ENCODE measurements at regions not wholly inside any gene's neighbourhood (a gene's known extent, or its start where the extent isn't known, plus 50 kb on each side); places are given as distances from the start of the nearest gene placed in this dataset.

DNA sequence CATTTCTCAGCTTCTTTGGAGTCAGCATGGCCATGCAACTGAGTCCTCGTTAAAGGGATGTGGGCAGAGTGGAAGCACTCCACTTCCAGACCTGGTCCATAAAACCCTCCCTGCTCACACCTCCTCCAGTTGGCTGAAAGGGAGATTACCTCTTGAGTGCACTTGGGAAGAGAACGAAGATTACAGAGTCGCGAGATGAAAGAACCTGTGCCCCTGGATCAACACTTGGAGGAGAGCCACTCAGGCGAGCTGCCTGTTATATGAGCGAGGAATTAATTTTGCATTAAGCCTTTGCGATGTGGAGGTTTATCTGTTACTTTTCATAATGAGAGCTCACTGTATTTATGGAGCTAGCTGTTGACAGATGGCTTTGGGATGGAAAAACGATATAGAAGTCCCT is 147.9 kb downstream of the MAF start:
- no peaks in the 10 kb centered on the region for H3K27me3 ChIP-seq (replicated peaks in 1 of 4; ENCODE audit: control insufficient read depth in 3 of 4, extremely low read depth in 1 of 4, insufficient read depth in 3 of 4, low read length in 3 of 4)
- H3K9me3 ChIP-seq (ENCODE audit: insufficient read depth in 2 of 2, low read depth in 1 of 2, low read length in 1 of 2), result no peaks in the 10 kb centered on the region
- H4K5ac ChIP-seq (ENCODE audit: insufficient read length, low read depth, low read length), result no peak overlapping the region
- no peak overlapping the region for H2BK120ac ChIP-seq (replicated peaks; ENCODE audit: low read depth, low read length)
- DNase-seq (ENCODE audit: low read depth in 1 of 2, low spot score in 2 of 2) (no peak), FAIRE-seq (no peak)
- H3K18ac ChIP-seq (ENCODE audit: extremely low read depth, low read length), result no peak overlapping the region
- no peak overlapping the region for H3K14ac ChIP-seq (ENCODE audit: insufficient read length)
- no peak overlapping the region for H3K56ac ChIP-seq (replicated peaks; ENCODE audit: insufficient read length, low read depth, low read length)
- WGBS, 2 experiments (ENCODE audit: extremely low coverage in 1 of 2, insufficient coverage in 1 of 2, insufficient read length in 1 of 2, insufficient replicate concordance in 2 of 2, low coverage in 1 of 2, low lambda C conversion rate in 2 of 2, missing lambda C conversion rate in 1 of 2), result 92% methylated on average over 8 of the region's 8 CpGs; no CpG with 5 or more reads in 1 of the 2 experiments
- H2BK12ac ChIP-seq (ENCODE audit: low read depth, low read length), result no peak overlapping the region
- H3K4ac ChIP-seq (replicated peaks; ENCODE audit: insufficient read length, low read depth, low read length), result no peak overlapping the region
- H4K91ac ChIP-seq (replicated peaks; ENCODE audit: insufficient read length, low read length), result no peak overlapping the region
- H3K4me3 ChIP-seq (ENCODE audit: extremely low read depth in 1 of 4, insufficient read depth in 2 of 4, low read depth in 3 of 4, low read length in 4 of 4), result no peak overlapping the region
- no peak overlapping the region for H2BK15ac ChIP-seq (ENCODE audit: low read length)
- H3K36me3 ChIP-seq (ENCODE audit: control insufficient read depth in 2 of 4, insufficient read depth in 4 of 4, low read length in 3 of 4), result no peaks in the 10 kb centered on the region
- H4K8ac ChIP-seq (ENCODE audit: extremely low read depth, insufficient read depth, low read length), result no peak overlapping the region
- H3K79me1 ChIP-seq (ENCODE audit: low read depth, low read length), result no peaks in the 10 kb centered on the region
- H2BK5ac ChIP-seq (ENCODE audit: low read depth, low read length), result no peak overlapping the region
- no peak overlapping the region for H2BK20ac ChIP-seq (ENCODE audit: low read length)
- H3K4me2 ChIP-seq (ENCODE audit: insufficient read depth in 1 of 2, low read depth in 2 of 2, low read length in 2 of 2), result no peak overlapping the region
- H2AK5ac ChIP-seq (ENCODE audit: low read depth, low read length), result no peak overlapping the region
- CTCF ChIA-PET (ENCODE audit: partially characterized antibody), result interaction anchor here (0.6 kb wide), 1 partner anchor 1623 kb away, joined by 3 read pairs; no protein-coding TSS in a partner anchor
- H3K23me2 ChIP-seq (ENCODE audit: low read depth, low read length), result no peaks in the 10 kb centered on the region
- no peaks in the 10 kb centered on the region for H3K79me2 ChIP-seq (ENCODE audit: control insufficient read depth in 1 of 2, insufficient read depth in 2 of 2, low read length in 2 of 2)
- no peak overlapping the region for H2AFZ ChIP-seq (ENCODE audit: low read length)
- no peak overlapping the region for H3K23ac ChIP-seq (ENCODE audit: insufficient read length)
- no peak overlapping the region for H3K27ac ChIP-seq (ENCODE audit: low read depth, low read length)
- H3K9ac ChIP-seq (replicated peaks in 1 of 4; ENCODE audit: extremely low read depth in 1 of 4, low read depth in 3 of 4, low read length in 3 of 4), result no peak overlapping the region
- H4K20me1 ChIP-seq (replicated peaks in 1 of 2; ENCODE audit: control insufficient read depth in 1 of 2, insufficient read depth in 2 of 2, low read length in 2 of 2), result no peaks in the 10 kb centered on the region
- H3K4me1 ChIP-seq (replicated peaks in 1 of 4; ENCODE audit: control insufficient read depth in 3 of 4, insufficient read depth in 4 of 4, low read length in 3 of 4), result no peaks in the 10 kb centered on the region
- POLR2A ChIA-PET (ENCODE audit: partially characterized antibody), result no interaction called here
- TF ChIP-seq, protein P1, sequence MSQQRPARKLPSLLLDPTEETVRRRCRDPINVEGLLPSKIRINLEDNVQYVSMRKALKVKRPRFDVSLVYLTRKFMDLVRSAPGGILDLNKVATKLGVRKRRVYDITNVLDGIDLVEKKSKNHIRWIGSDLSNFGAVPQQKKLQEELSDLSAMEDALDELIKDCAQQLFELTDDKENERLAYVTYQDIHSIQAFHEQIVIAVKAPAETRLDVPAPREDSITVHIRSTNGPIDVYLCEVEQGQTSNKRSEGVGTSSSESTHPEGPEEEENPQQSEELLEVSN (IDR thresholded peaks at IDR 0.05), result no peak
- no peak for TF ChIP-seq HDAC6 (IDR thresholded peaks at IDR 0.05; ENCODE audit: low read depth, low read length)
- TF ChIP-seq TCF12 (IDR thresholded peaks at IDR 0.05; ENCODE audit: low read depth, low read length), result no peak
- no peak for TF ChIP-seq SP1 (IDR thresholded peaks at IDR 0.05; ENCODE audit: low read depth, low read length)
- no peak for TF ChIP-seq TBP (IDR thresholded peaks at IDR 0.05; ENCODE audit: low read depth, low read length)
- no peak for TF ChIP-seq NANOG (IDR thresholded peaks at IDR 0.05; ENCODE audit: insufficient read depth, low read depth, low read length, poor library complexity, severe bottlenecking)
- no peak for TF ChIP-seq TAF7 (optimal IDR thresholded peaks at IDR 0.05; ENCODE audit: borderline replicate concordance, low read depth, low read length)
- no peak for TF ChIP-seq CEBPB (IDR thresholded peaks at IDR 0.05; ENCODE audit: low read depth, low read length)
- TF ChIP-seq, protein P2, sequence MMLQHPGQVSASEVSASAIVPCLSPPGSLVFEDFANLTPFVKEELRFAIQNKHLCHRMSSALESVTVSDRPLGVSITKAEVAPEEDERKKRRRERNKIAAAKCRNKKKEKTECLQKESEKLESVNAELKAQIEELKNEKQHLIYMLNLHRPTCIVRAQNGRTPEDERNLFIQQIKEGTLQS (IDR thresholded peaks at IDR 0.05; ENCODE audit: insufficient read depth, low read depth, low read length), result no peak
- no peak for TF ChIP-seq RBBP5 (IDR thresholded peaks at IDR 0.05; ENCODE audit: borderline replicate concordance, low read depth, low read length)
- TF ChIP-seq, protein P3, sequence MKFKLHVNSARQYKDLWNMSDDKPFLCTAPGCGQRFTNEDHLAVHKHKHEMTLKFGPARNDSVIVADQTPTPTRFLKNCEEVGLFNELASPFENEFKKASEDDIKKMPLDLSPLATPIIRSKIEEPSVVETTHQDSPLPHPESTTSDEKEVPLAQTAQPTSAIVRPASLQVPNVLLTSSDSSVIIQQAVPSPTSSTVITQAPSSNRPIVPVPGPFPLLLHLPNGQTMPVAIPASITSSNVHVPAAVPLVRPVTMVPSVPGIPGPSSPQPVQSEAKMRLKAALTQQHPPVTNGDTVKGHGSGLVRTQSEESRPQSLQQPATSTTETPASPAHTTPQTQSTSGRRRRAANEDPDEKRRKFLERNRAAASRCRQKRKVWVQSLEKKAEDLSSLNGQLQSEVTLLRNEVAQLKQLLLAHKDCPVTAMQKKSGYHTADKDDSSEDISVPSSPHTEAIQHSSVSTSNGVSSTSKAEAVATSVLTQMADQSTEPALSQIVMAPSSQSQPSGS (IDR thresholded peaks at IDR 0.05; ENCODE audit: low read length), result no peak
- no peak for TF ChIP-seq EP300 (IDR thresholded peaks at IDR 0.05; ENCODE audit: borderline replicate concordance in 1 of 2, low read depth in 2 of 2, low read length in 2 of 2)

Data from H1 (cell line).